Frontal cortex (tissue), 3 donors: ENCODE measurements at regions not wholly inside any gene's neighbourhood (a gene's known extent, or its start where the extent isn't known, plus 50 kb on each side); places are given as distances from the start of the nearest gene placed in this dataset.

Source experiments
- DNase-seq, 2 donors: peaks; one replicate each; pipeline ENCODE4 v3.0.0; 2012; ENCODE audit warnings: low spot score in 2 of 2
- FAIRE-seq: peaks from 2 replicates; lab custom pipeline; 2012; peaks lifted over from hg19 to GRCh38; lab: Jason Lieb, UNC
- donor health status: control.
- donor health status: control.
- donor health status: control.

GRCh38 chr11:45087086-45087899, 59.1 kb upstream of the PRDM11 start:
- FAIRE-seq (no peak), DNase-seq (no peak)

- DNase-seq (no peak), FAIRE-seq (no peak)
These were observed 58.6 kb upstream of the PRDM11 start for GRCh38 chr11:45087900-45088160.

- DNase-seq, result no peak
- FAIRE-seq, result no peak
These were observed 57.2 kb upstream of the PRDM11 start for GRCh38 chr11:45089251-45089650.

GRCh38 chr11:45089676-45090499, 56.6 kb upstream of the PRDM11 start:
- no peak for FAIRE-seq
- DNase-seq, result no peak

GRCh38 chr11:45090607-45091006, 55.8 kb upstream of the PRDM11 start:
- DNase-seq (no peak), FAIRE-seq (no peak)

GRCh38 chr11:45091563-45092403, 54.7 kb upstream of the PRDM11 start:
- DNase-seq (no peak), FAIRE-seq (no peak)

GRCh38 chr11:45092404-45092785, 54.0 kb upstream of the PRDM11 start:
- DNase-seq, result no peak
- no peak for FAIRE-seq

- FAIRE-seq (no peak), DNase-seq (no peak)
These were observed 53.3 kb upstream of the PRDM11 start for GRCh38 chr11:45092901-45093760.

- DNase-seq (no peak), FAIRE-seq (no peak)
These were observed 52.5 kb upstream of the PRDM11 start for GRCh38 chr11:45093761-45094455.

GRCh38 chr11:45094958-45095690, 51.3 kb upstream of the PRDM11 start:
- DNase-seq (no peak), FAIRE-seq (no peak)

- FAIRE-seq (no peak), DNase-seq (no peak)
These were observed 50.8 kb upstream of the PRDM11 start for GRCh38 chr11:45095691-45096010.

- DNase-seq (no peak), FAIRE-seq (no peak)
These were observed 49.8 kb upstream of the PRDM11 start for GRCh38 chr11:45096636-45097035.
